ENCODE measurements at regions not wholly inside any gene's neighbourhood (a gene's known extent, or its start where the extent isn't known, plus 50 kb on each side); places are given as distances from the start of the nearest gene placed in this dataset.

DNA sequence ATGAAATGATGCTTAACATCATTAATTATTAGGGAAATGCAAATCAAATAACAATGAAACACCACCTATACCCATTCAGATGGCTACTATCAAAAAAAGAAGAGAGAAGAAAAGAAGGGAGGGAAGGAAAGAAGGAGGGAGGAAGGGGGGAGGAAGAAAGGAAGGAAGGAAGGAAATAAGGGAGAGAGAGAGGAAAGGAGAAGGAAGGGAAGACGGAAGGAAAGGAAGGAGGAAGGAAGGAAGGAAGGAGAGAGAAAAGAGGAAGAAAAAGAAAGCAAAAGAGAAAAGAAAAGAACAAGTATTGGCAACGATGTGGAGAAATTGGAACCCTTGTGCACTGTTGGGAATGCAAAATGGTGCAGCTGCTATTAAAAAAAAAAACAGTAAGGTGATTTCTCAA is 363.3 kb downstream of the TNS1 start:
- TF ChIP-seq CTCF (IDR thresholded peaks at IDR 0.05), result no peak
- no peak for DNase-seq
- Mint-ChIP-seq H3K4me3 (no peak overlapping the region), H3K9me3 (no peaks in the 10 kb centered on the region), H3K27me3 (ENCODE audit: insufficient read depth) (peaks cover 2% of the 10 kb centered on the region; the same call in 1 of the 2 replicates), H3K36me3 (ENCODE audit: low read depth) (no peaks in the 10 kb centered on the region), H3K27ac (no peak overlapping the region), H3K4me1 (ENCODE audit: low read depth) (peaks cover 18% of the 10 kb centered on the region)

DNA sequence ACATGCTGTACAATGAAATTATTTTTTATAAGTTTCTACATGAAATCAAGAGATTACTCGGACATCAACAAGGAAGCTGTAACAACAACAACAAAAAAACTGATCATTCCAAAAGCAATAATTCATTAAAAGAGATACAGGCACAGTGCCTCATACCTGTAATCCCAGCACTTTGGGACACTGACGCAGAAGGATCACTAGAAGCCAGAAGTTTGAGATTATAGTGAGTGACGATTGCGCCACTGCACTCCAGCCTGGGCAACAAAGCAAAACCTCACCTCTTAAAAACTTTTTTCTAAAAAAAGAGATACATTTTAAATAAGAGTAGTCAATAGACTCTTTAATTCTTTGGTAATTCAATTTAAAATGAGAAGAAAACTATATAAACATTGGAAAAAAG is 364.3 kb downstream of the TNS1 start:
- Mint-ChIP-seq H3K4me1 (ENCODE audit: low read depth) (peaks cover 18% of the 10 kb centered on the region), H3K36me3 (ENCODE audit: low read depth) (no peaks in the 10 kb centered on the region), H3K27me3 (ENCODE audit: insufficient read depth) (peaks cover 5% of the 10 kb centered on the region; the same call in 1 of the 2 replicates), H3K27ac (no peak overlapping the region), H3K4me3 (no peak overlapping the region), H3K9me3 (no peaks in the 10 kb centered on the region)
- no peak for DNase-seq
- no peak for TF ChIP-seq CTCF (IDR thresholded peaks at IDR 0.05)

DNA sequence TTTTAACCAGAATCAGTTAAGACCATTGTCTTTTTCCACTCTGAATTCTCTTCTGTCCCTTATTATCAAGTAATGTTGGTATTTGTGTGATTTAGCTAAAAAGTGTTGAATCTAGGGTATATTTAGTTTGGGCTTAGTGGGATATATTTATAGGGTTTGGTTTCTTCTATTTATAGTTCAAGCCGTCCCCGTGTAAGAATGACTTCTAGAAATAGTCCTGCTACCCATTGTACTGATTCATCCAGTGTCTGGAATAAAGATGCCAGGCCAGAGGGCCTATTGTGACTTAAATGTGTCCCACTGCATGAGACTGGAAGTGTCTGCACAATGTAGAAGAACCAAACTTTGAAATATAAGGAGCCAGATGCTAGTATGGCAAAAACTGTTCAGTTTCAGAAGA is 364.8 kb downstream of the TNS1 start:
- Mint-ChIP-seq H3K9me3 (no peaks in the 10 kb centered on the region), H3K36me3 (ENCODE audit: low read depth) (no peaks in the 10 kb centered on the region), H3K27me3 (ENCODE audit: insufficient read depth) (peaks cover 5% of the 10 kb centered on the region; the same call in 1 of the 2 replicates), H3K4me3 (no peak overlapping the region), H3K4me1 (ENCODE audit: low read depth) (peaks cover 18% of the 10 kb centered on the region), H3K27ac (no peak overlapping the region)
- no peak for DNase-seq
- TF ChIP-seq CTCF (IDR thresholded peaks at IDR 0.05), result no peak

- H3K27ac Mint-ChIP-seq, result no peak overlapping the region
- no peak for DNase-seq
- peaks cover 18% of the 10 kb centered on the region for H3K4me1 Mint-ChIP-seq (ENCODE audit: low read depth)
- H3K4me3 Mint-ChIP-seq, result no peak overlapping the region
- TF ChIP-seq CTCF (IDR thresholded peaks at IDR 0.05), result no peak
- H3K9me3 Mint-ChIP-seq, result no peaks in the 10 kb centered on the region
- peaks cover 7% of the 10 kb centered on the region; the same call in 1 of the 2 replicates for H3K27me3 Mint-ChIP-seq (ENCODE audit: insufficient read depth)
- H3K36me3 Mint-ChIP-seq (ENCODE audit: low read depth), result no peaks in the 10 kb centered on the region
Observed at GRCh38 chr2:217636991-217637561, 365.7 kb downstream of the TNS1 start.

DNA sequence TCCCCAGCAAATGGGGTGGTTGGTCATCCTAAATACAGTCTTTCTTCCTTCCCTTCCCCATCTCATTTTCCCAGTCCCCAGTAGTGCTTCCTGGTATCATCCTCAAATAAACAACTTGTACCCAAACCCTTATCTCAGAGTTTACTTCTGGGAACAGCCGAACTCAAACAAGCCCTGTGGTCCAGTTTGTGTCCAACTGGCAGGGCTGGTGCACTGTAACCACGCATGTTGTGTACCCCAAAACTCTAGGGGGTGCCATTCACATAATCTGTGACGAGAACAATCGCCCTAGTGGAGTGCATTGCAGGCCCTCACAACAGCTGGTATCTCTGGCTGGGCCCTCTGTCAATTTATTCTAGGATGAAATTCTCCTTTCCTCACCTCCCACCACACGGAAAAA is 366.2 kb downstream of the TNS1 start:
- no peak overlapping the region for H3K27ac Mint-ChIP-seq

More for the DNA sequence above, 366.2 kb downstream of the TNS1 start:
- TF ChIP-seq CTCF (IDR thresholded peaks at IDR 0.05), result no peak
- H3K27me3 Mint-ChIP-seq (ENCODE audit: insufficient read depth), result peaks cover 12% of the 10 kb centered on the region; the same call in 1 of the 2 replicates
- DNase-seq, result no peak
- no peaks in the 10 kb centered on the region for H3K36me3 Mint-ChIP-seq (ENCODE audit: low read depth)
- no peaks in the 10 kb centered on the region for H3K9me3 Mint-ChIP-seq
- H3K4me3 Mint-ChIP-seq, result no peak overlapping the region
- H3K4me1 Mint-ChIP-seq (ENCODE audit: low read depth), result peaks cover 18% of the 10 kb centered on the region

Measured in HFFc6 (cell line).